Activated B cell treated with CpG ODN at 0.5 μM for 24 hours (primary cell): ENCODE measurements at regions not wholly inside any gene's neighbourhood (a gene's known extent, or its start where the extent isn't known, plus 50 kb on each side); places are given as distances from the start of the nearest gene placed in this dataset.

ENCODE experiments used
- ATAC-seq: fragments of 200-7000 bp; cut with Tn5 transposase; one replicate; pipeline ENCODE4 v1.10.0; 2021; ENCODE audit warnings: low read depth, mild to moderate bottlenecking, moderate library complexity
- CTCF ChIA-PET: fragments of 350-600 bp; sonication (Branson Sonifier 250); formaldehyde crosslinking; loops from one replicate; lab custom pipeline; 2021; ENCODE audit warnings: antibody characterized with exemption; lab: Charles Lee
- POLR2A ChIA-PET: fragments of 350-600 bp; sonication (Branson Sonifier 250); formaldehyde crosslinking; loops from one replicate; lab custom pipeline; 2021; ENCODE audit warnings: antibody characterized with exemption; lab: Charles Lee
- DNase-seq: peaks from one replicate; pipeline ENCODE4 v3.0.0; 2022
- H3K27ac Mint-ChIP-seq: one replicate; pipeline ENCODE4 v1.8.0; 2020; ENCODE audit warnings: mixed read lengths
- H3K27me3 Mint-ChIP-seq: one replicate; pipeline ENCODE4 v1.8.0; 2021; ENCODE audit warnings: mixed read lengths
- H3K36me3 Mint-ChIP-seq: one replicate; pipeline ENCODE4 v1.8.0; 2021; ENCODE audit warnings: low read depth, mixed read lengths
- H3K4me1 Mint-ChIP-seq: one replicate; pipeline ENCODE4 v1.8.0; 2021; ENCODE audit warnings: mixed read lengths
- H3K4me3 Mint-ChIP-seq: one replicate; pipeline ENCODE4 v1.8.0; 2020; ENCODE audit warnings: mild to moderate bottlenecking, mixed read lengths
- H3K9me3 Mint-ChIP-seq: one replicate; pipeline ENCODE4 v1.8.0; 2020; ENCODE audit warnings: mixed read lengths
- CTCF ChIP-seq: fragments of 200-600 bp; IDR thresholded peaks from one replicate; pipeline ENCODE4 v1.8.0; 2022; ENCODE audit warnings: antibody characterized with exemption, mild to moderate bottlenecking
- intact Hi-C: fragments of 100-400 bp; cut with micrococcal nuclease; formaldehyde crosslinking; loops from one replicate; pipeline ENCODE4 v1.15.1; 2024

GRCh38 chr16:85550422-85550864 is 62.7 kb upstream of the GSE1 start:
- TF ChIP-seq CTCF, result no peak
- Mint-ChIP-seq H3K36me3 (peaks cover 10% of the 10 kb centered on the region), H3K9me3 (no peaks in the 10 kb centered on the region), H3K4me1 (peaks cover 14% of the 10 kb centered on the region), H3K27ac (no peak overlapping the region), H3K4me3 (no peak overlapping the region), H3K27me3 (no peaks in the 10 kb centered on the region)
- POLR2A ChIA-PET, result no interaction called here
- ATAC-seq (no peak), DNase-seq (no peak)
- CTCF ChIA-PET, result no interaction called here
- intact Hi-C loops, result loop anchor here (10.0 kb wide), 6 partner anchors 354 to 1944 kb away; partner anchors contain the start of genes FBXO31, HSBP1 and ZCCHC14

- H3K36me3 Mint-ChIP-seq, result peaks cover 16% of the 10 kb centered on the region
- H3K27me3 Mint-ChIP-seq, result no peaks in the 10 kb centered on the region
- no peaks in the 10 kb centered on the region for H3K9me3 Mint-ChIP-seq
- peaks cover 16% of the 10 kb centered on the region for H3K4me1 Mint-ChIP-seq
- ATAC-seq, result no peak
- DNase-seq, result no peak
- no peak overlapping the region for H3K27ac Mint-ChIP-seq
- intact Hi-C loops, result loop anchor here (10.0 kb wide), 6 partner anchors 354 to 1944 kb away; partner anchors contain the start of genes FBXO31, HSBP1 and ZCCHC14
- CTCF ChIA-PET, result no interaction called here
- POLR2A ChIA-PET, result interaction anchor here (0.7 to 5.0 kb wide), 5 partner anchors 11 to 63 kb away, joined by 3 to 88 read pairs (median 5); partner anchors contain the start of gene GSE1
- peak overlapping the region; percentile 45 for H3K4me3 Mint-ChIP-seq
- no peak for TF ChIP-seq CTCF
Measured at GRCh38 chr16:85550953-85551924, 61.9 kb upstream of the GSE1 start.

- TF ChIP-seq CTCF, result no peak
- Mint-ChIP-seq H3K36me3 (peaks cover 16% of the 10 kb centered on the region), H3K9me3 (no peaks in the 10 kb centered on the region), H3K4me3 (peak overlapping the region; percentile 83), H3K27me3 (no peaks in the 10 kb centered on the region), H3K27ac (peak overlapping the region; percentile 65), H3K4me1 (peaks cover 26% of the 10 kb centered on the region)
- no peak for ATAC-seq
- ChIA-PET CTCF (interaction anchor here (0.7 to 3.0 kb wide), 11 partner anchors 11 to 133 kb away, joined by 3 to 22 read pairs (median 4); no protein-coding TSS in a partner anchor), POLR2A (interaction anchor here (0.7 to 5.0 kb wide), 7 partner anchors 14 to 356 kb away, joined by 3 to 88 read pairs (median 11); partner anchors contain the start of gene GSE1)
- intact Hi-C loops, result loop anchor here (1.0 to 10.0 kb wide), 7 partner anchors 243 to 1942 kb away; partner anchors contain the start of genes FBXO31, HSBP1 and ZCCHC14
- no peak for DNase-seq
Measured at GRCh38 chr16:85552980-85553435, 60.1 kb upstream of the GSE1 start.

- no peak for TF ChIP-seq CTCF
- ChIA-PET CTCF (interaction anchor here (0.7 to 3.0 kb wide), 12 partner anchors 10 to 134 kb away, joined by 3 to 22 read pairs (median 4); no protein-coding TSS in a partner anchor), POLR2A (interaction anchor here (0.7 to 5.0 kb wide), 16 partner anchors 13 to 356 kb away, joined by 3 to 88 read pairs (median 5); partner anchors contain the start of gene GSE1)
- H3K4me1 Mint-ChIP-seq, result peaks cover 32% of the 10 kb centered on the region
- peaks cover 16% of the 10 kb centered on the region for H3K36me3 Mint-ChIP-seq
- peak overlapping the region; percentile 96 for H3K4me3 Mint-ChIP-seq
- intact Hi-C loops, result loop anchor here (1.0 to 10.0 kb wide), 13 partner anchors 57 to 1941 kb away; partner anchors contain the start of genes FBXO31, HSBP1 and ZCCHC14
- H3K27ac Mint-ChIP-seq, result peak overlapping the region; percentile 97
- DNase-seq (peak; percentile 61), ATAC-seq (peak; percentile 13)
- no peaks in the 10 kb centered on the region for H3K27me3 Mint-ChIP-seq
- no peaks in the 10 kb centered on the region for H3K9me3 Mint-ChIP-seq
Measured at GRCh38 chr16:85553436-85554113, 59.5 kb upstream of the GSE1 start.
